Caco-2 (cell line): ENCODE measurements at regions not wholly inside any gene's neighbourhood (a gene's known extent, or its start where the extent isn't known, plus 50 kb on each side); places are given as distances from the start of the nearest gene placed in this dataset.

ENCODE experiments used
- BruUV-seq: library from RNA; stranded (reverse); fragments of 400-500 nt; replicated peaks from 2 replicates; lab custom pipeline; 2021; lab: Mats Ljungman, UMichigan
- CTCF ChIA-PET: fragments of 300-600 bp; sonication (Branson Sonifier 250); formaldehyde crosslinking; loops from one replicate; lab custom pipeline; 2022; ENCODE audit warnings: antibody characterized with exemption; lab: Charles Lee
- POLR2A ChIA-PET: fragments of 300-600 bp; sonication (Branson Sonifier 250); formaldehyde crosslinking; loops from one replicate; lab custom pipeline; 2022; ENCODE audit warnings: antibody characterized with exemption; lab: Charles Lee
- DNase-seq, 2 experiments: peaks; one replicate each; pipeline versions ENCODE4 v3.0.0 to v3.0.0-alpha.2; 2020 to 2022
- H3K27me3 ChIP-seq: replicated peaks from 2 replicates; pipeline ENCODE4 v1.6.0; 2011; ENCODE audit warnings: low read length; ENCODE audit not compliant: control insufficient read depth, insufficient read depth
- H3K36me3 ChIP-seq: 2 replicates; pipeline ENCODE4 v1.5.1; 2011; ENCODE audit warnings: low read length; ENCODE audit not compliant: control insufficient read depth, insufficient read depth
- H3K4me1 ChIP-seq: fragments of 250-450 bp; sonication (Bioruptor Pico); 2 replicates; pipeline ENCODE4 v1.5.1; 2020; ENCODE audit warnings: mild to moderate bottlenecking
- H3K4me3 ChIP-seq: 2 replicates; pipeline ENCODE4 v1.5.1; 2011; ENCODE audit warnings: low read depth, mild to moderate bottlenecking, control low read depth, low read length
- H3K9me3 ChIP-seq: fragments of 250-450 bp; sonication (Bioruptor Pico); 2 replicates; pipeline ENCODE4 v1.5.1; 2020; ENCODE audit warnings: mild to moderate bottlenecking, moderate library complexity
- H3K27ac Mint-ChIP-seq: one replicate; pipeline ENCODE4 v1.8.0; 2022; ENCODE audit warnings: mixed read lengths; ENCODE audit not compliant: unreplicated experiment
- H3K27me3 Mint-ChIP-seq: one replicate; pipeline ENCODE4 v1.8.0; 2022; ENCODE audit warnings: mixed read lengths; ENCODE audit not compliant: insufficient read depth, unreplicated experiment
- H3K36me3 Mint-ChIP-seq: one replicate; pipeline ENCODE4 v1.8.0; 2022; ENCODE audit warnings: mild to moderate bottlenecking, mixed read lengths; ENCODE audit not compliant: insufficient read depth, unreplicated experiment
- H3K4me1 Mint-ChIP-seq: one replicate; pipeline ENCODE4 v1.8.0; 2022; ENCODE audit warnings: low read depth, mixed read lengths; ENCODE audit not compliant: unreplicated experiment
- H3K4me3 Mint-ChIP-seq: one replicate; pipeline ENCODE4 v1.8.0; 2022; ENCODE audit warnings: mild to moderate bottlenecking, moderate library complexity, mixed read lengths; ENCODE audit not compliant: unreplicated experiment
- H3K9me3 Mint-ChIP-seq: one replicate; pipeline ENCODE4 v1.8.0; 2022; ENCODE audit warnings: mixed read lengths; ENCODE audit not compliant: unreplicated experiment
- intact Hi-C: fragments of 100-400 bp; cut with micrococcal nuclease; formaldehyde crosslinking; loops from one replicate; pipeline ENCODE4 v1.10.0; 2022; ENCODE audit not compliant: unreplicated experiment
- TF ChIP-seq, protein P1 (sequence below), 2 experiments: fragments of 200-600 bp in 1 of 2; IDR thresholded peaks; 1 replicate in 1 of 2; 2 replicates in 1 of 2; pipeline versions ENCODE4 v1.5.1 to v1.8.0; 2011 to 2022; ENCODE audit warnings: antibody characterized with exemption in 1 of 2, control low read depth in 1 of 2, inconsistent platforms in 1 of 2, low read depth in 1 of 2, low read length in 1 of 2, mild to moderate bottlenecking in 1 of 2, moderate library complexity in 1 of 2; ENCODE audit not compliant: insufficient read depth in 1 of 2, severe bottlenecking in 1 of 2, unreplicated experiment in 1 of 2

DNA sequence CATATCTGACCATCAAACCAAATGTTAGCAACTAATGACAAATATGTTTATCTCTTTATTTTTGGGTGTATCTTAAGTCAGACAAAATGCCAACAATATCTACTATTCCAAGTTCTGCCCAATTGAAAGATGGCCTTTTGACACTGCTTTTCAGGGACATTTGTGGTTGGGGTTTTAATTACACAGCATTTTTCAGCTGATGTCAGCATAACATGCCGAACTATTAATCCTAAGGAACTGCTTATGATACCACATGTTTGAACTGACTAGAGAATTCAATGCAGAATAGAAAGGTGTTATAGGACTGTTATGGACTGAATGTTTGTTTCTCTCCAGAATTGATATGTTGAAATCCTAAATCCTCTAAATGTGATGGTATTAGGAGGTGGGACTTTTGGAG is 445.1 kb downstream of the TMA16 start:
- H3K4me3 ChIP-seq = no peak overlapping the region
- Mint-ChIP-seq H3K4me3 (no peak overlapping the region), H3K27ac (no peak overlapping the region), H3K4me1 (no peaks in the 10 kb centered on the region), H3K27me3 (no peaks in the 10 kb centered on the region), H3K36me3 (no peaks in the 10 kb centered on the region), H3K9me3 (no peaks in the 10 kb centered on the region)
- no peak for DNase-seq
- intact Hi-C loops = no loop called here
- TF ChIP-seq, protein P1, sequence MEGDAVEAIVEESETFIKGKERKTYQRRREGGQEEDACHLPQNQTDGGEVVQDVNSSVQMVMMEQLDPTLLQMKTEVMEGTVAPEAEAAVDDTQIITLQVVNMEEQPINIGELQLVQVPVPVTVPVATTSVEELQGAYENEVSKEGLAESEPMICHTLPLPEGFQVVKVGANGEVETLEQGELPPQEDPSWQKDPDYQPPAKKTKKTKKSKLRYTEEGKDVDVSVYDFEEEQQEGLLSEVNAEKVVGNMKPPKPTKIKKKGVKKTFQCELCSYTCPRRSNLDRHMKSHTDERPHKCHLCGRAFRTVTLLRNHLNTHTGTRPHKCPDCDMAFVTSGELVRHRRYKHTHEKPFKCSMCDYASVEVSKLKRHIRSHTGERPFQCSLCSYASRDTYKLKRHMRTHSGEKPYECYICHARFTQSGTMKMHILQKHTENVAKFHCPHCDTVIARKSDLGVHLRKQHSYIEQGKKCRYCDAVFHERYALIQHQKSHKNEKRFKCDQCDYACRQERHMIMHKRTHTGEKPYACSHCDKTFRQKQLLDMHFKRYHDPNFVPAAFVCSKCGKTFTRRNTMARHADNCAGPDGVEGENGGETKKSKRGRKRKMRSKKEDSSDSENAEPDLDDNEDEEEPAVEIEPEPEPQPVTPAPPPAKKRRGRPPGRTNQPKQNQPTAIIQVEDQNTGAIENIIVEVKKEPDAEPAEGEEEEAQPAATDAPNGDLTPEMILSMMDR (IDR thresholded peaks at IDR 0.05; ENCODE audit: insufficient read depth in 1 of 2, low read depth in 1 of 2, low read length in 1 of 2, severe bottlenecking in 1 of 2, unreplicated experiment in 1 of 2) = no peak
- H3K36me3 ChIP-seq = no peaks in the 10 kb centered on the region
- H3K4me1 ChIP-seq = no peaks in the 10 kb centered on the region
- no peaks in the 10 kb centered on the region for H3K9me3 ChIP-seq
- ChIA-PET POLR2A (no interaction called here), CTCF (no interaction called here)
- H3K27me3 ChIP-seq = no peaks in the 10 kb centered on the region; the same call in 1 of the 2 replicates
- no TSS peak for BruUV-seq

DNA sequence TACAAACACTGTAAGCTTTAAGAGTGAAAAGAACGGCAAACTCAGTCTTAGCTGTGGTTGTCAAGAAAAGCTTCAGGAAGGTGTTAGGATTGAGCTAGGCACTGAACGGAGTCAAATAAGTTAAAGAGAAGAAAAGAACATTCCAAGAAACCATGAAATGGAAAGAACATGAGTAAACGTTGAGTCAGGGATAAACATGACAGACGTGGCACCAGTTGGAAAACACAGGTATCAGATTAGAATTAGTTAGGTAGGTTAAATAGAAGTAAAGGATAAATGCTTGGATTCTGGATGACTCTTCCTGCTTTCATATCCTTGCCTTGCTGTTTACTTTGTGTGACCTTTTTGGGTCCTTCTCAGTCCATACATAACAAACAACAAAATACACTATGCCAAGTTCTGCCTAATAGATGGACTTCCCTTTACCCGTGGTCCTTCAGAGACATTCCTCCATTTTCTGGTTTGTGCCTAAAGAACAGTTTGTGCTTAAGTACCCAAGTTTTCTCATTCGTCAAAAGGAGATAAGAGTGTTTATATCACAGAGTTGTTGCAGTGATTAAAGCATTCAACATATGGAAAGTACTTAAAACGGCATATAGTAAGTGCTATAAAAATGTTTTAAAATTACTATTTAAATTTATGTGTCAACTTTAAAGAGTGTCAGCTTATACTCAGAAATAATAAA is 446.9 kb downstream of the TMA16 start:
- no peak overlapping the region for H3K27ac Mint-ChIP-seq
- CTCF ChIA-PET = no interaction called here

DNA sequence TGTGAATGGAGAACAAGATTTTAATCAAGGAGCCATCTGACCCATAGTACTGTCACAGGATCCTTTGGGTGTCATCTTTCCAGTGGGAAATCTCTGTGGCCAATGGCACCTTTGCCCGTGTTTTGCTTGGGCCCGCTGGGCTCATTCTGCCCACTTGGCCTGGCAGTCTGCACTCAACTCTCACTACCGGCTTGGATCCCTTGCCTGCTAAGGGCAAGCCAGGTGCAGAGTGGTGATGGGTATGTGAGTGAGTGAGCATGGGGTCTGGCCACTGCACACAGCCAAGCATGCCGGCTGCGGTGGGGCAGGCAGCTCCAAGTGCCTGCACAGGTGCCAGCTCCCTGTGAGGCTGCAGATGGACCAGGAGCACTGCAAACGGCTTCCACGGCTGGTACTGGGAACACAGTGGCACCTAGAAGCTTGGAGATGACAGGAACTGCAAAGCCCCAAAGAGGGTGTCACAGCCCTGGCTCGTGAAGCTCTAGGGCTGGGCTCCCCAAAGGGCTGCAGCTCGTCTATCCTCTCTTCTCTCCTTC is 454.5 kb downstream of the TMA16 start:
- no peak for DNase-seq
- TF ChIP-seq, protein P1 (IDR thresholded peaks at IDR 0.05; ENCODE audit: insufficient read depth in 1 of 2, low read depth in 1 of 2, low read length in 1 of 2, severe bottlenecking in 1 of 2, unreplicated experiment in 1 of 2) = no peak
- no peaks in the 10 kb centered on the region for H3K4me1 Mint-ChIP-seq
- peaks cover 10% of the 10 kb centered on the region for H3K9me3 Mint-ChIP-seq
- peaks cover 3% of the 10 kb centered on the region for H3K27me3 Mint-ChIP-seq
- intact Hi-C loops = no loop called here
- no TSS peak for BruUV-seq
- ChIA-PET CTCF (no interaction called here), POLR2A (no interaction called here)
- H3K27ac Mint-ChIP-seq = no peak overlapping the region
- no peaks in the 10 kb centered on the region for H3K4me1 ChIP-seq
- no peaks in the 10 kb centered on the region for H3K9me3 ChIP-seq
- H3K27me3 ChIP-seq = no peaks in the 10 kb centered on the region; the same call in 1 of the 2 replicates
- no peaks in the 10 kb centered on the region for H3K36me3 Mint-ChIP-seq
- H3K36me3 ChIP-seq = no peaks in the 10 kb centered on the region
- no peak overlapping the region for H3K4me3 Mint-ChIP-seq
- no peak overlapping the region for H3K4me3 ChIP-seq

More for the DNA sequence above, 446.9 kb downstream of the TMA16 start:
- Mint-ChIP-seq H3K27me3 (no peaks in the 10 kb centered on the region), H3K36me3 (no peaks in the 10 kb centered on the region), H3K4me3 (no peak overlapping the region), H3K4me1 (no peaks in the 10 kb centered on the region), H3K9me3 (no peaks in the 10 kb centered on the region)
- no peak for DNase-seq
- POLR2A ChIA-PET = no interaction called here
- no peaks in the 10 kb centered on the region for H3K9me3 ChIP-seq
- intact Hi-C loops = no loop called here
- H3K27me3 ChIP-seq = no peaks in the 10 kb centered on the region; the same call in 1 of the 2 replicates
- H3K4me3 ChIP-seq = no peak overlapping the region
- no TSS peak for BruUV-seq
- no peaks in the 10 kb centered on the region for H3K4me1 ChIP-seq
- TF ChIP-seq, protein P1 (IDR thresholded peaks at IDR 0.05; ENCODE audit: insufficient read depth in 1 of 2, low read depth in 1 of 2, low read length in 1 of 2, severe bottlenecking in 1 of 2, unreplicated experiment in 1 of 2) = no peak
- H3K36me3 ChIP-seq = no peaks in the 10 kb centered on the region
